SH-SY5Y (cell line): ENCODE measurements at regions not wholly inside any gene's neighbourhood (a gene's known extent, or its start where the extent isn't known, plus 50 kb on each side); places are given as distances from the start of the nearest gene placed in this dataset.

Source experiments
- GATA2 ChIP-seq: IDR thresholded peaks from 2 replicates; pipeline ENCODE4 v1.6.1; 2011; ENCODE audit warnings: mild to moderate bottlenecking, low read depth, low read length
- GATA3 ChIP-seq: IDR thresholded peaks from 2 replicates; pipeline ENCODE4 v1.6.1; 2011; ENCODE audit warnings: low read depth, mild to moderate bottlenecking, low read length, moderate library complexity

DNA sequence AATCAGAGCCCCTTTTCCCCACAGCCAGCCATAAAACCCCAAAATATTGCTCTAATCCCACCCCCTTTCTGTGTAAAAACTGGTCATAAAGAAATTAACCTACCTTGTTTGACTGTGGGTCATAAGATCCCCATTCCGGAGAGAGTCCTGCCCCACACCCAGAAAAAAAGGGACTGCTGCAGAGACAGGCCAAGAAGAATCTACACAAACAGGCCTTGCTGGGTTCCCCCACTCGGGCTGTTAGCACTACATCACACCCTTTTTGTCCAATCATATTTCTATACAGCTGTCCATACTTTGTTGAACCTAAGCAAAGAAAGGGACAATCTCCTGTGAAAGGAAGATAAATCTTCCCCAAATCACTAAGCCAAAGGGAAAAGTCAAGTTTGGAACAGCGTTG, 84.4 kb upstream of the MFGE8 start:
- TF ChIP-seq GATA2 (no peak), GATA3 (no peak)
